ENCODE measurements at regions not wholly inside any gene's neighbourhood (a gene's known extent, or its start where the extent isn't known, plus 50 kb on each side); places are given as distances from the start of the nearest gene placed in this dataset.
A peak's percentile ranks its signal among the peaks of the same experiment; 100 is the strongest.
"Not testable (repeated sequence)": the region's sequence is repeated elsewhere in the genome, so short reads cannot be mapped to it uniquely, and the experiment has no call there.

DNA sequence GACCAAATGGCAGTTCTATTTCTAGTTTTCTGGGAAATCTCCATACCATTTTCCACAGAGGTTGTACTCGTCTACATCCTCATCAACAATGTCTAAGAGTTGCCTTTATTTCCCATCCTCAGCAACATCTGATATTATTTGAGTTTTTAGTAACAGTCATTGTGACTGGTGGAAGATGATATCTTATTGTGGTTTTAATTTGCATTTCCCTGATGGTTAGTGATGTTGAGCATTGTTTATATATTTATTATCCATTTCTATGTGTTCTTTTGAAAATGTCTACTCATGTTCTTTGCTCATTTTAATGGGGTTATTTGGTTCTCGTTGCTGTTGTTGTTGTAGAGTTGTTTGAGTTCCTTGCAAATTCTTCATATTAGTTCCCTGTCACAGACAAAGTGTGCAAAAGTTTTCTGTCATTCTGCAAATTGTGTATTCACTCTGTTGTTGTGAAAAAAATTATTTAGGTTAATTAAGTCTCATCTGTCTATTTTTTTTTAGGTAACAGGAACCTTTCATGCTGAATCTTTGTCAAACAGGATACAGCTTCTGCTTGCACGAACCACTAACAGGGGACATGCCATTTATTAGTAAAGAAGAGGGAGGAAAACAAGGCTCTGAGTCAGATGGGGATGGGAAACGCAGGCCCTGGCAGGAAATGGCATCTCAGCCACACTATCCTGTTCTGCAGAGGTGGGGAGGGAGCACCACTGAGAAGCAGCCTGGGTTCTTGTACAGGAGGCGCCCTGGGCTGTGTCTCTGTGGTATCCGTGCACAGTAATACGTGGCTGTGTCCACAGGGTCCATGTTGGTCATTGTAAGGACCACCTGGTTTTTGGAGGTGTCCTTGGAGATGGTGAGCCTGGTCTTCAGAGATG lies 1196.7 kb downstream of the TMEM121 start:
- DNase-seq: not testable (repeated sequence)

DNA sequence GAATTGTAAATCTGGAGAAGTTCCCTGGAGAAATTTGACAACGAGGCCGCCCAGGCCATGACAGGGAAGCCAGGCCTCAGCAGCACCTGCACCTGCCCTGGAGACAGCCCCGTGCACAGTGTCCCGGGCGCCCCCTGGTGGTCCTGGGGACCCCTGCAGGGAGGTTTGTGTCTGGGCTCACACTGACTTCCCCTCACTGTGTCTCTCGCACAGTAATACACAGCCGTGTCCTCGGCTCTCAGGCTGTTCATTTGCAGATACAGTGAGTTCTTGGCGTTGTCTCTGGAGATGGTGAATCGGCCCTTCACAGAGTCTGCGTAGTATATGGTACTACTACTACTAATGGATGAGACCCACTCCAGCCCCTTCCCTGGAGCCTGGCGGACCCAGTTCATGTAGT lies 1201.6 kb downstream of the TMEM121 start:
- not testable (repeated sequence) for DNase-seq

DNA sequence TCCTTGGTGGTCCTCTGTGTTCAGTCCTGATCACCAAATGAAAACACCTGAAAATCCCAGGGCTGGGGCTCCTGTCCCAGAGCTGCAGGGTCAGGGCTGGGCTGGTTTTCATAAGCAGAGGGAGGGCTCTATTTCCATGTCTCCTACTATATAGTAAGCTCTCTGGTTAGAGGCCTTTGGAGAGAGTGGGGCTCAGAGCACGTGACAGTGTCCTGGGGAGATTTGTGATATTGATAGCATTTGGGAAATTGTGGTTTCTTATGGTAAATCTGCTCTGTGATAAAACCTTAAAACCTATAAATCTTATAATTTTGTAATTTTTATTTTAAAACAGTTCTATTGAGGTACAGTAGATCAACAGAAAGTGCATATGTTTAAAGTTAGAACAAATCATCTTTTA lies 1202.2 kb downstream of the TMEM121 start:
- DNase-seq: no peak

DNA sequence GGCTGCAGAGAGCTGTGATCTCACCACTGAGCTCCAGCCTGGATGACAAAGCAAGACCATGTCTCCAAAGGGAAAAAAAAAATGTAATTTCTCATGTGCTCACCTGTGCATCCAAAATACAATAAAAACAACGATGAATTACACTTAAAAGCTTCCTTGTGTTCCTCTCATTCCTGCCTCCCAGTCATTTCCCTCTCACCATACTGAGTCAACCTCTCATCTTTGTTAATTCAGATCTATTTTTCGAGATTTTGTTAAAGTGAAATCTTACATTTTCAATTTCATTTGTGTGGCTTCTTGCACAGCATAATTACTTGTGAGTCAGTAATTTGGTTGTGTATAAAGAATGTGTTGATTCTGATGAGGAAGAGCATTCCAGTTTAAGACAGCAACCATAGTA lies 1203.2 kb downstream of the TMEM121 start:
- DNase-seq: no peak

DNA sequence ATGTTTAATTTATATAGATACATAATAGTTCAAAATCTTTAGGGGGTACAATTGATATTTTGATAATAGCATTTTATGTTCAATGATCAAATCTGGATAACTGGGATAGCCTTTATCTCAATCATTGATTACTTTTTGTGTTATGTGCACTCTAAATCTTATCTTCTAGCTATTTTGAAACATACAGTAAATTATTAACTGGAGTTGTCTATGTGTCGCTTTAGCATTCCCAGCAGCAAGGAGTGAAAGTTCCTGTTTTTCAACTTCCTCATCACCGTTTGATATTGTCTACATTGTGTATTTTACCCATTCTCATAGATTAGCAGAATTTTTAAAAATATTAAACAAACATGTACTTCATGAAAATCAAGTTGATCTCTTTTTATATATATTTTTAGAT lies 1207.4 kb downstream of the TMEM121 start:
- DNase-seq: no peak

DNA sequence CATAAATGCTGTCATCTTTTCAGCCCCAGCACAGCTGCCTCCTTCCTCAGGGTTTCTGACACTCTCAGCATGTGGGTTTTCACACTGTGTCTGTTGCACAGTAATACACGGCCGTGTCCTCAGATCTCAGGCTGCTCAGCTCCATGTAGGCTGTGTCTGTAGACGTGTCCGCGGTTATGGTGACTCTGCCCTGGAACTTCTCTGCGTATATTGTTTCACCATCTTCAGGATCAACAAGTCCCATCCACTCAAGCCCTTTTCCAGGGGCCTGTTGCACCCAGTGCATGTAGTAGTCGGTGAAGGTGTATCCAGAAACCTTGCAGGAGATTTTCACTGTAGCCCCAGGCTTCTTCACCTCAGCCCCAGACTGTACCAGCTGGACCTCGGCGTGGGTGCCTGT lies 1210.6 kb downstream of the TMEM121 start:
- no peak for DNase-seq

DNA sequence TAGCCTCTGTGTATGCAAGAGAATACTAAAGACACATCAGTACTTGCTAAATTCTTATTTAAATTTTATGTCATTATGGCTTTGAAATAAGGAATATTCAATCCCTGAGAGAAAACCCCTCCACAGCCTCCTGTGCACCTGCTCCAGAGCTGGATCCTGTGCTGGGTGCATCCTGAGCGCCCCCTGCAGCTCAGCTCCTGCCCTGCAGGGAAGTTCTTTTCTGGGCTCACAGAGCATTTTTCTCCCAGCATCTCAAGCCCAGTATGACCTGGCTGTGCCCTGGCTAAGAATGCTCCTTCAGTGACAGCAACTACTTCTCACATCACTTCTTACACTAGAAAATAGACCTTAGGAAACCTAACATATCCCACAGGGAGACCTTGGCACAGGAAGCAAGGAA lies 1211.7 kb downstream of the TMEM121 start:
- no peak for DNase-seq

DNA sequence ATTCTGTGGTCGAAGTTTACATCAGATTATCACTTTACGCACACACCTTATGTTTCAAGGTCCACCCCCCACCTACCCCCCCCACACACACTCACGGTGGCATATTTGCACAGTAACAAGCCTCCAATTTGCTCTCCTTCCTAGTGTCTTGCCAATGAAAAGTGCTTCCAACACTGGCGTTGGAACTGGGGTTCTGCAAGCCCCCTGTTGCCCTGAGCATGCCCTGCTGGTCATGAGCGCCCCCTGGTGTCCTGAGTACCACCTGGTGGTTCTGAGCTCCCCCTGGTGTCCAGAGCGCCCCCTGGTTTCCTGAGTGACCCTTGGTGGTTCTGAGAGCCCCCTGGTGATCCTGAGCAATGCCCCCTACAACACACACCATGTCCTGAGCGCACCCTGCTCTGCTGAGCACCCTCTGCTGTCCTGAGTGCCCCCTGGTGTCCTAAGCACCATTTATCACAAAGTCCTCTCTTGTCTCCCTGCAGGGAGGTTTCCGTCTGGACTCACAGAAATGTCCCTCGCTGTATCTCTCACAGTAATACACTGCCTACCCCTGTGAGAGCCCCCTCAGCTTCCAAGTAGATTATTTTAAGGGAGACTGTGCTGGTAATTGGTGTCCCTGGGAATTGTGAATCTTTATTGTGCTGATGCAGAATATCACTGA lies 1212.3 kb downstream of the TMEM121 start:
- DNase-seq: not testable (repeated sequence)

DNA sequence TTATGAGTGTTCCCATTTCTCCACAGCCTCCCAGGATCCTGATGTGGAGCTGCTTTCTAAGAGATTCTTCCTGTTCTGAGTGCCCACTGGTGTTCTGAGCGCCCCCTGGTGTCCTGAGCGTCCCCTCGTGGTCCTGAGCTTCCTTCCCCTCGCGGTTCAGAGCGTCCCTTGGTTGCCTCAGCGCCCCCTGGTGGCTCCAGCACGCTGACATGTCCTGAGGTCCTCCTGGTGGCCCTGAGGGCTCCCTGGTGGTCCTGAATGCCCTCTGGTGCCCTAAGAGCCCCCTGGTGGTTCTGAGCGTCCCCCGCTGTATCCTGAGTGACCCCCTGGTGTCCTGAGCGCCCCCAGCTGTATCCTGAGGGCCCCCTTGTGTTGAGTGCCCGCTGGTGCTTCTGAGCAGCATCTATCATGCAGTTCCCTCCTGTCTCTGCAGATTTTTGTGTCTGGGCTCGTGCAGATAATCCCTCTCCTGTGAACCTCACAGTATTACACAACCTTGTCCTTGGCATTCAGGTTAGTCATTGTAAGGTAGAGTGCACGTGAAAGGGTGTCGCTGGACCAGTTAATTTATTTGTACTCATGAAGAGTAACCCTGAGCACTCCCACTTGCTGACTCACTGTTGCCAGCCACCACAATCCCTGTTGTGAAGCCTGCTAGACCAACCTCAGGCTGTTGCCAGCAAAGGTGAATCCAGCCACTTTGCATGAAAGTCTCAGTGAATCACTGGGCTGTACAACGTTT lies 1214.9 kb downstream of the TMEM121 start:
- peak; percentile 5 for DNase-seq

DNA sequence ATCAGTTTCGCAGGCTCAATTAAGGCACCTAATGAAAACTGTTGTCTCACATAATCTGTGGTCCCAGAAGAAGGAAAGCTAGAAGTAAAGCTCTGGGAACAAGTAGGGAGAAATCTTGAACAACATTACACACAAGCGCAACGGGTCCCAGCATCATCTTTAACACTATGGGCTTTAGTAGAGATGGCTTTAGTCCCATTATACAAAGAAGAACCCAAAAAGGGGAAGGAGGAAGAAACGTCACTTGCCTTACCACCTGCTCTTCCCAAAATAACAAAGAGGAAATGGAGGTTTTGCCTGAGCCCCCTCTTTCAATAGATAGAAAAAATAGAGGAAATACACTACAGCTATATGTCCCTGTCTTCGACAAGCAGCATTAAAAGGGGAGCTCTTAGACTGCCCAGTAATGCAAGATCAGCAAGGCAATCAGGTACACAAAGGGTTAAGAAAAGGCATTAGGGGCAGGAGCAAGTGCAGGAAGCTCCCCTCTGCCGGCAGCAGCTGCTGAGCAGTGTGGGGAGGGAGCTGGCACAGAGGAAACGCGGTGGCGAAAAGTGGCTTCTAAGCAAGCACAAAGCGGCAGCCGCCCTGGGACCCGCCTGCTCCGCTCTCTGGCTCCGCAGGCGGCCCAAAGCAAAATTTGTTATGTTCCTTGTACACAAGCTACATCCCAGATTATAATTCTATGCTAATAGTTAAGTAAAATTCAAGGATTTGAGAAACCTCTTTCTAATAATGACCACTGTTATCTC lies 1218.8 kb downstream of the TMEM121 start:
- peak; percentile 15 for DNase-seq

DNA sequence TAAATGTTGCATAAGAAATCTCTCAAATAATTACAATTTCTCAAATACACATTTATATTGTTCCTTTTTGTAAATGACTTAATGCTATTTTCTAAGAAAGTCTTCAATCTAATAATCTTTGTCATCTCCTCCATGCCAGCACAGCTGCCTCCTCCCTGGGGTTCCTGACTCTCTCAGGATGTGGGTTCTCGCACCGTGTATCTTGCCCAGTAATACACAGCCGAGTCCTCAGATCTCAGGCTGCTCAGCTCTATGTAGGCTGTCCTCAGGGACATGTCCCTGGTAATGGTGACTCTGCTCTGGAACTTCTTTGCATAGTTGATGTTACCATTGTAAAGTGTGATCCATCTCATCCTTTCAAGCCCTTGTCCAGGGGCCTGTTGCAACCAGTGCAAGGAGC lies 1223.7 kb downstream of the TMEM121 start:
- DNase-seq: not testable (repeated sequence)

DNA sequence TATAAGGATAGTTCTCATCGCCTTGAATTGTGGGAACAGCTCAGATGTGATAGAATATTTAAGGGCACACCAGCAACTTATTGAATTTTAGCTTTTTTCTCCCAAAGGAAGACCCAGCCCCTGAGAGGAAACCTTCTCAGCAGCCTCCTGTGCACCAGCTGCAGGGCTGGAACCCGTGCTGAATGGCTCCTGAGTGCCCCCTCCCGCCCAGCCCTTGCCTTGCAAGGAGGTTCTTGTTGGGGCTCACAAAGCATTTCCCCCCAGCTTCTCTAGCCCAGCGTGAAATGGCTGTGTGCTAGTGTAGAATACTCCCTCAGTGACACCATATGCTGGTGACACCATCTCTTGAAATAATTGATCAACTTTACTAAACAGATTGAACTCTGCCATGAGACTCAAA lies 1227.4 kb downstream of the TMEM121 start:
- DNase-seq: not testable (repeated sequence)

DNA sequence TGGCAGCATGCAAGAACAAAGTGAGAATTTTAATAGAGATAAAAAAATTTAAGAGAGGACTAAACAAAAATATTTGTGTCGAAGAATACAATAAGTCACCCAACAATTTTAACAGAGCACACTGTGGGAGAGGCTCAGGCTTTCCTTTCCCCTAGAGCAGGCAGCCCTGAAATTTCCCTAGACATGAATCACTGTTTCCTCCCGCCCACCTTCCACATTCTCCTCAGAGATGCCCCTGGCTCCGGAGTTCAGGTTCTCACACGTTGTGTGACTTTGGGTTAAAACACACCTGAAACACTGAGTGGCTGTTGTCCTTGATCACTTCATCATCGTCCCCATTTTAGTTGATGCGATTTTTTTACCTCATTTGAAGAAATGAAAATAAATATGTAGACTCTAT lies 1231.1 kb downstream of the TMEM121 start:
- not testable (repeated sequence) for DNase-seq

DNA sequence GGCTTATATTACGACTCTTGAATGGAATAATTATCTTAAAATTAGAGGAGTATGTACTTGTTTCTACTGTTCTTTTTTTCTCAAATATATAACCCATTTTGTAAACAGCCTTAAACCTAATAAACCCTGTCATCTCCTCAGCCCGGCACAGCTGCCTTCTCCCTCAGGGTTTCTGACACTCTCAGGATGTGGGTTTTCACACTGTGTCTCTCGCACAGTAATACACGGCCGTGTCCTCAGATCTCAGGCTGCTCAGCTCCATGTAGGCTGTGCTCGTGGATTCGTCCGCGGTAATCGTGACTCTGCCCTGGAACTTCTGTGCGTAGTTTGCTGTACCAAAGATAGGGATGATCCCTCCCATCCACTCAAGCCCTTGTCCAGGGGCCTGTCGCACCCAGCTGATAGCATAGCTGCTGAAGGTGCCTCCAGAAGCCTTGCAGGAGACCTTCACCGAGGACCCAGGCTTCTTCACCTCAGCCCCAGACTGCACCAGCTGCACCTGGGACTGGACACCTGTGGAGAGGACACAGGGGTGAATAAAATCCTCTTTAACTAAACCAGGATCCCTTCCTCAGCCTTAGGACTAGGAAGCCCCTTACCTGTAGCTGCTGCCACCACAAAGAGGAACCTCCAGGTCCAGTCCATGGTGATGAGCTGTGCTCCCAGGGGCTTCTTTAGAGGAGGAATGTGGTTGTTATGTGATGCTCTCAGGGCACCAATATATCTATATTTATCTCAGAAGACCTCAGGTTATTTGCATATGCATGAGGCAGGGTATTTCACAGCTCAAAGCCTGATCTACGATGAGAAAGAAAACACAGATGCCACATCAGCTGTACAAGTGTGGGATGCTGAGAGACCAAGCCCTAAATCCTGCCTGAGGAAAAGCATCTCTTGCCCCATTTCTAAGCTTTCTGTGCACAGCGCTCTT lies 1235.8 kb downstream of the TMEM121 start:
- DNase-seq: not testable (repeated sequence)

DNA sequence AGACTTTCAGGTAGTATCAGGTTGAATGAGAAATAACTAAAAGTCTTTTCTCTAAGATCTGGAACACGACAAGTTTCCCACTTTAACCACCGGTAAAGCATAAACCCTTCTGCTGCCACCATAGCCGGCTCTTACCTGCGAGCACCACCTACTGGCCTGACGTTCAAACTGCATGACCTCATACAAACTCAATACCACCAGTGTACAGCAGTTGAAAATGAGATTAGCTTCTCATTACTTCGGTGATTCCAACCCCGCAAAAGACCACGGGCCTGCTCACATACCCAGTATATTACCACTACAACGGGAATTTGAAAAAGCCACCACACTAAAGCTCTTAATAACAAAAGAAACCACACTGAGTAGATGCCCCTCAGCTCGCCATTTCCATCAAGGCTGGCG lies 1238.6 kb downstream of the TMEM121 start:
- not testable (repeated sequence) for DNase-seq

DNA sequence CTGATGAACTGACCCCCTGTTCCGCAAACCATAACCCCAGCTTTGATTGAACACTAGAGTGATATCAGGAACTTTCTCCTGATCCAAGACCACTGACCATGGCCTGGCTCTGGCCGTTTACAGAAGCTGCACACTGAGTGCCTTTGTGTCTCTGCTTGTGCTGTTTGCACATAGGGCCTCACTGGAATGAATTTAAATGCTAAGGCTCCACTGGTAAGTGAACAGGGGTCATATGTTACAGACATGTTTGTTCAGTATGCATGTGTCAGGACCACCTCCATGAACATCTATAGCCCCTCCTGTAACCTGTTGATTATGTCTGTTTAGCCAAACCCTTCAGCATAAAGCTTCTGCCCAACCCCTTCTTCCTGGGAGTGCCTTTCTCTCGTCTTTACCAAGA lies 1239.8 kb downstream of the TMEM121 start:
- no peak for DNase-seq

DNA sequence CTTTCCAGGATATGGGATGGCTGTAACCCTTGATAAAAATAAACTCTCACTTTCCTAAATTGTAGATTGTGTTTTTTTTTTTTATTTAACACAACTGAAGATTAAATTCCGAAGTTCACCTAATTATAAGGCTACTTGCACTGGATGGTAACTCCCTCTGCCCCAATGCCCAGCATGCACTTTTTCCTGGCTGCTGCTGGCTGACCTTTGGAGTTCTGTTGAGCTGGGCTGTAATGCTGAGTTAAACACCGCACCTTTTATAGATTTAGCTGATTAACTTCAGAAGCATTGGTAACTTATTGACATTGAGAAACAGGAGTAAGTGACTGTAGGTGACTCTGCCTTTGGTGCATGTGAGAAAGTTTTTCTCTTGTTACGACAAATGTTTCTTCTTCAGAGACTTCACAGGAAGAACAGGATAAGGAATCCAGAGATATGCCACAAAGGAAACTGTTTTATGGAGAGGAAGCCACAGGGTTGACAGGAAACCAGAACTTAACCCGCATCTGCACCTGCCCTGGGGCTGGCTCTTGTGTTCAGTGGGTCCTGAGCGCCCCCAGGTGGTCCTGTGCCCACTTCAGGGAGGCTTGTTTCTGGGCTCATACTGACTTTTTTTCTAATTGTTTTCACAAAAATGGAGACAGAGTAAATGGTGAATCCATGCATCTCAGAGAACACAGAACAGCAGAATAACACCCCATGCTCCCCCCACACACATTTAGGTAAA lies 1240.3 kb downstream of the TMEM121 start:
- DNase-seq: peak; percentile 43

DNA sequence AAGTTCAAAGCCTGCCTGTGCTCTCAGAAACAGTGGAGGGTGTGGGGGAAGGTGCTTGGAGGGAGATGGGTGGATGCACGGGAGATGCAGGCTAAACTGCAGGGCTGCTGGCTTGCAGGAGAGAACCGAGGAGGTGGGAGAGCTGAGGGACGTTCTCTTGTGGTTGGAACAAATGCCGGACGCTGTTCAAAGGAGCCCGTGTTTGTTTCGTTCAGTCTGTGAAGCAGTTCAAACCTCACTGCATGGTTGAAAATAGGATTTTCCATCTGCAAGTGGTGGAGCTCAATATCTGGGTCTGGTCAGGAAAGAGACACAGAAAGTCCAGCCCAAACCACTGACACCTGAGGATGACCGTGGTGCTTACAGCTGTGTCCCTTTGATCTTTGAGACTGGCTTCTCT lies 1241.8 kb downstream of the TMEM121 start:
- not testable (repeated sequence) for DNase-seq

DNA sequence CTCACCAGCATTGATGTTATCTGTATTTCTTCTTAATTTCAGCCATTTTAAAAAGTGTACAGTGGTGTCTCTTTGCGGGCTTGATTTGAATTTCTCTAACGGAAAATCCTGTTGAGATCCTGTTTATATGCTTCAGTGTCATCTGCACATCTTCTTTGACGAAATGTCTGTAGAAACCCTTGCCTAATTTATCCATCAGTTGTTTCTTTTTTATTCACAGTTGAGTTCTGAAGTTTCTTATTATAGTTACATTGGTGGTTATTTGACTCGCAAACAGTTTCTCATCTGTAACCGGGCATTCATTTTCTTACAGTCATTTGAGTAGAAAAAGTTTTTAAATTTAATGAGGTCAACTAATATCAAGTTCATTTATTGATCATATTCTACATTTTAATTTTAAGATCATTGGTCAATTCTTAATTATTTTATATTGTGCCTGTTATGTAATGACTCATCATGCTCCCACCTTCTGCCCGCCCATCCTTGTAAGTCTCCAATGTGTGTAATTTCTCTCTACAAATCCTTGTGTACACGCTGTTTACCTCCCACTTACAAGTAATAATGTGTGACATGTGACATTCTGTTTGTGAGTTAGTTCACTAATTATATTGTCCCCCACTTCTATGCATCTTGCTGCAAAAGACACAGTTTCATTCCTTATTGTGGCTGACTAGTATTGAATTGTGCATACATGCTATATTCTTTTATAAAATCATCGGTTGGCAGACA lies 1242.8 kb downstream of the TMEM121 start:
- not testable (repeated sequence) for DNase-seq

DNA sequence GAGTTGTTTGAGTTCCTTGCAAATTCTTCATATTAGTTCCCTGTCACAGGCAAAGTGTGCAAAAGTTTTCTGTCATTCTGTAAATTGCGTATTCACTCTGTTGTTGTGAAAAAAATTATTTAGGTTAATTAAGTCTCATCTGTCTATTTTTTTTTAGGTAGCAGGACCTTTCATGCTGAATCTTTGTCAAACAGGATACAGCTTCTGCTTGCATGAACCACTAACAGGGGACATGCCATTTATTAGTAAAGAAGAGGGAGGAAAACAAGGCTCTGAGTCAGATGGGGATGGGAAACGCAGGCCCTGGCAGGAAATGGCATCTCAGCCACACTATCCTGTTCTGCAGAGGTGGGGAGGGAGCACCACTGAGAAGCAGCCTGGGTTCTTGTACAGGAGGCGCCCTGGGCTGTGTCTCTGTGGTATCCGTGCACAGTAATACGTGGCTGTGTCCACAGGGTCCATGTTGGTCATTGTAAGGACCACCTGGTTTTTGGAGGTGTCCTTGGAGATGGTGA lies 1243.8 kb downstream of the TMEM121 start:
- not testable (repeated sequence) for DNase-seq
